ENCODE measurements at regions not wholly inside any gene's neighbourhood (a gene's known extent, or its start where the extent isn't known, plus 50 kb on each side); places are given as distances from the start of the nearest gene placed in this dataset.

GRCh38 chr4:129821073-129821472 lies 725.1 kb downstream of the C4orf33 start:
- no peak for TF ChIP-seq CTCF (IDR thresholded peaks at IDR 0.05)
- Histone ChIP-seq H2AFZ (no peak overlapping the region), H3K27ac (no peak overlapping the region), H3K4me1 (no peaks in the 10 kb centered on the region), H3K36me3 (ENCODE audit: control insufficient read depth, insufficient read depth, low read length) (no peaks in the 10 kb centered on the region), H3K9me3 (ENCODE audit: control insufficient read depth, low read length) (no peaks in the 10 kb centered on the region), H3K9ac (no peak overlapping the region), H3K79me2 (no peaks in the 10 kb centered on the region), H3K4me2 (ENCODE audit: low read length) (no peak overlapping the region), H3K4me3 (ENCODE audit: low read depth, low read length) (no peak overlapping the region), H3K27me3 (ENCODE audit: control insufficient read depth, insufficient read depth, low read length) (no peaks in the 10 kb centered on the region)

GRCh38 chr4:129821963-129822362 lies 726.0 kb downstream of the C4orf33 start:
- TF ChIP-seq CTCF (IDR thresholded peaks at IDR 0.05): no peak
- no peak overlapping the region for H3K4me2 ChIP-seq (ENCODE audit: low read length)
- H3K9ac ChIP-seq: no peak overlapping the region
- no peaks in the 10 kb centered on the region for H3K9me3 ChIP-seq (ENCODE audit: control insufficient read depth, low read length)
- no peak overlapping the region for H3K4me3 ChIP-seq (ENCODE audit: low read depth, low read length)
- no peaks in the 10 kb centered on the region for H3K79me2 ChIP-seq
- H2AFZ ChIP-seq: no peak overlapping the region
- no peaks in the 10 kb centered on the region for H3K27me3 ChIP-seq (ENCODE audit: control insufficient read depth, insufficient read depth, low read length)
- H3K4me1 ChIP-seq: no peaks in the 10 kb centered on the region
- no peaks in the 10 kb centered on the region for H3K36me3 ChIP-seq (ENCODE audit: control insufficient read depth, insufficient read depth, low read length)
- H3K27ac ChIP-seq: no peak overlapping the region

- no peaks in the 10 kb centered on the region for H3K27me3 ChIP-seq (ENCODE audit: control insufficient read depth, insufficient read depth, low read length)
- H3K9me3 ChIP-seq (ENCODE audit: control insufficient read depth, low read length): no peaks in the 10 kb centered on the region
- H2AFZ ChIP-seq: no peak overlapping the region
- H3K36me3 ChIP-seq (ENCODE audit: control insufficient read depth, insufficient read depth, low read length): no peaks in the 10 kb centered on the region
- H3K4me2 ChIP-seq (ENCODE audit: low read length): no peak overlapping the region
- no peak overlapping the region for H3K4me3 ChIP-seq (ENCODE audit: low read depth, low read length)
- H3K27ac ChIP-seq: no peak overlapping the region
- no peaks in the 10 kb centered on the region for H3K79me2 ChIP-seq
- no peak for TF ChIP-seq CTCF (IDR thresholded peaks at IDR 0.05)
- H3K4me1 ChIP-seq: no peaks in the 10 kb centered on the region
- H3K9ac ChIP-seq: no peak overlapping the region
These were observed 726.7 kb downstream of the C4orf33 start for GRCh38 chr4:129822701-129823100.

GRCh38 chr4:129823105-129823504 lies 727.2 kb downstream of the C4orf33 start:
- no peak for TF ChIP-seq CTCF (IDR thresholded peaks at IDR 0.05)
- Histone ChIP-seq H3K9me3 (ENCODE audit: control insufficient read depth, low read length) (no peaks in the 10 kb centered on the region), H2AFZ (no peak overlapping the region), H3K36me3 (ENCODE audit: control insufficient read depth, insufficient read depth, low read length) (no peaks in the 10 kb centered on the region), H3K4me1 (no peaks in the 10 kb centered on the region), H3K27me3 (ENCODE audit: control insufficient read depth, insufficient read depth, low read length) (no peaks in the 10 kb centered on the region), H3K27ac (no peak overlapping the region), H3K4me3 (ENCODE audit: low read depth, low read length) (no peak overlapping the region), H3K4me2 (ENCODE audit: low read length) (no peak overlapping the region), H3K79me2 (no peaks in the 10 kb centered on the region), H3K9ac (no peak overlapping the region)

- TF ChIP-seq CTCF (IDR thresholded peaks at IDR 0.05): no peak
- Histone ChIP-seq H2AFZ (no peak overlapping the region), H3K4me3 (ENCODE audit: low read depth, low read length) (no peak overlapping the region), H3K79me2 (no peaks in the 10 kb centered on the region), H3K4me1 (no peaks in the 10 kb centered on the region), H3K4me2 (ENCODE audit: low read length) (no peak overlapping the region), H3K9me3 (ENCODE audit: control insufficient read depth, low read length) (no peaks in the 10 kb centered on the region), H3K36me3 (ENCODE audit: control insufficient read depth, insufficient read depth, low read length) (no peaks in the 10 kb centered on the region), H3K27ac (no peak overlapping the region), H3K27me3 (ENCODE audit: control insufficient read depth, insufficient read depth, low read length) (no peaks in the 10 kb centered on the region), H3K9ac (no peak overlapping the region)
These were observed 733.4 kb downstream of the C4orf33 start for GRCh38 chr4:129829373-129829772.
